Loucy (cell line): ENCODE measurements at regions not wholly inside any gene's neighbourhood (a gene's known extent, or its start where the extent isn't known, plus 50 kb on each side); places are given as distances from the start of the nearest gene placed in this dataset.
A peak's percentile ranks its signal among the peaks of the same experiment; 100 is the strongest.

Experiments used
- H2AFZ ChIP-seq: fragments of 200-600 bp; sonication (generic); 2 replicates; pipeline ENCODE4 v1.6.0; 2016; ENCODE audit warnings: antibody characterized with exemption, mild to moderate bottlenecking, low read length, moderate library complexity
- H3F3A ChIP-seq: fragments of 200-600 bp; 2 replicates; pipeline ENCODE4 v1.6.0; 2016; ENCODE audit warnings: antibody characterized with exemption, low read depth, mild to moderate bottlenecking
- H3K27me3 ChIP-seq: fragments of 200-600 bp; sonication (generic); 2 replicates; pipeline ENCODE4 v1.6.1; 2014; ENCODE audit warnings: low read length, mild to moderate bottlenecking; ENCODE audit not compliant: insufficient read depth, poor library complexity, severe bottlenecking
- H3K36me3 ChIP-seq: fragments of 200-600 bp; sonication (generic); 2 replicates; pipeline ENCODE4 v1.6.1; 2016; ENCODE audit warnings: low read length; ENCODE audit not compliant: insufficient read depth
- H3K4me1 ChIP-seq: fragments of 200-600 bp; sonication (generic); 2 replicates; pipeline ENCODE4 v1.5.1; 2014; ENCODE audit warnings: low read length, mild to moderate bottlenecking; ENCODE audit not compliant: insufficient read depth, poor library complexity, severe bottlenecking
- H3K4me2 ChIP-seq: fragments of 200-600 bp; sonication (generic); 2 replicates; pipeline ENCODE4 v1.6.0; 2014; ENCODE audit warnings: antibody characterized with exemption, low read length, low read depth, mild to moderate bottlenecking; ENCODE audit not compliant: poor library complexity, severe bottlenecking
- H3K4me3 ChIP-seq: fragments of 200-600 bp; sonication (generic); 2 replicates; pipeline ENCODE4 v1.5.1; 2014; ENCODE audit warnings: low read length, mild to moderate bottlenecking, mixed read lengths; ENCODE audit not compliant: poor library complexity, severe bottlenecking
- H3K79me2 ChIP-seq: fragments of 200-600 bp; sonication (generic); 2 replicates; pipeline ENCODE4 v1.6.1; 2014; ENCODE audit warnings: low read length; ENCODE audit not compliant: insufficient read depth
- H3K9ac ChIP-seq: fragments of 200-600 bp; sonication (generic); 2 replicates; pipeline ENCODE4 v1.6.0; 2014; ENCODE audit warnings: mild to moderate bottlenecking, low read depth, low read length, moderate library complexity; ENCODE audit not compliant: poor library complexity, severe bottlenecking
- H3K9me2 ChIP-seq: fragments of 200-600 bp; sonication (generic); replicated peaks from 2 replicates; pipeline ENCODE4 v1.6.1; 2016; ENCODE audit warnings: low read depth, low read length, mixed read lengths
- H3K9me3 ChIP-seq: fragments of 200-600 bp; sonication (generic); 2 replicates; pipeline ENCODE4 v1.6.1; 2014; ENCODE audit warnings: mild to moderate bottlenecking, antibody characterized with exemption, low read length, low read depth; ENCODE audit not compliant: insufficient read depth
- H4K20me1 ChIP-seq: fragments of 200-600 bp; sonication (generic); 2 replicates; pipeline ENCODE4 v1.6.0; 2014; ENCODE audit warnings: antibody characterized with exemption, low read length, mild to moderate bottlenecking; ENCODE audit not compliant: insufficient read depth, poor library complexity, severe bottlenecking
- EZH2phosphoT487 ChIP-seq: fragments of 200-600 bp; IDR thresholded peaks from 2 replicates; pipeline ENCODE4 v1.6.1; 2018; ENCODE audit warnings: antibody characterized with exemption, mild to moderate bottlenecking, moderate library complexity, borderline replicate concordance
- TF ChIP-seq, protein P1 (sequence below): fragments of 200-600 bp; sonication (generic); conservative IDR thresholded peaks from 2 replicates; pipeline ENCODE4 v1.5.1; 2014; ENCODE audit warnings: mild to moderate bottlenecking, antibody characterized with exemption, low read length

- Histone ChIP-seq H3K9ac (no peak overlapping the region), H3K27me3 (no peaks in the 10 kb centered on the region), H4K20me1 (no peaks in the 10 kb centered on the region), H3K4me2 (no peak overlapping the region), H3F3A (no peaks in the 10 kb centered on the region), H3K4me1 (no peaks in the 10 kb centered on the region), H3K79me2 (no peaks in the 10 kb centered on the region), H3K9me2 (no peaks in the 10 kb centered on the region), H2AFZ (no peak overlapping the region), H3K36me3 (no peaks in the 10 kb centered on the region), H3K9me3 (no peaks in the 10 kb centered on the region), H3K4me3 (no peak overlapping the region)
- no peak for TF ChIP-seq EZH2phosphoT487
- TF ChIP-seq, protein P1, sequence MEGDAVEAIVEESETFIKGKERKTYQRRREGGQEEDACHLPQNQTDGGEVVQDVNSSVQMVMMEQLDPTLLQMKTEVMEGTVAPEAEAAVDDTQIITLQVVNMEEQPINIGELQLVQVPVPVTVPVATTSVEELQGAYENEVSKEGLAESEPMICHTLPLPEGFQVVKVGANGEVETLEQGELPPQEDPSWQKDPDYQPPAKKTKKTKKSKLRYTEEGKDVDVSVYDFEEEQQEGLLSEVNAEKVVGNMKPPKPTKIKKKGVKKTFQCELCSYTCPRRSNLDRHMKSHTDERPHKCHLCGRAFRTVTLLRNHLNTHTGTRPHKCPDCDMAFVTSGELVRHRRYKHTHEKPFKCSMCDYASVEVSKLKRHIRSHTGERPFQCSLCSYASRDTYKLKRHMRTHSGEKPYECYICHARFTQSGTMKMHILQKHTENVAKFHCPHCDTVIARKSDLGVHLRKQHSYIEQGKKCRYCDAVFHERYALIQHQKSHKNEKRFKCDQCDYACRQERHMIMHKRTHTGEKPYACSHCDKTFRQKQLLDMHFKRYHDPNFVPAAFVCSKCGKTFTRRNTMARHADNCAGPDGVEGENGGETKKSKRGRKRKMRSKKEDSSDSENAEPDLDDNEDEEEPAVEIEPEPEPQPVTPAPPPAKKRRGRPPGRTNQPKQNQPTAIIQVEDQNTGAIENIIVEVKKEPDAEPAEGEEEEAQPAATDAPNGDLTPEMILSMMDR = no peak
Measured at GRCh38 chr3:9308298-9308990, 54.4 kb upstream of the THUMPD3 start.

DNA sequence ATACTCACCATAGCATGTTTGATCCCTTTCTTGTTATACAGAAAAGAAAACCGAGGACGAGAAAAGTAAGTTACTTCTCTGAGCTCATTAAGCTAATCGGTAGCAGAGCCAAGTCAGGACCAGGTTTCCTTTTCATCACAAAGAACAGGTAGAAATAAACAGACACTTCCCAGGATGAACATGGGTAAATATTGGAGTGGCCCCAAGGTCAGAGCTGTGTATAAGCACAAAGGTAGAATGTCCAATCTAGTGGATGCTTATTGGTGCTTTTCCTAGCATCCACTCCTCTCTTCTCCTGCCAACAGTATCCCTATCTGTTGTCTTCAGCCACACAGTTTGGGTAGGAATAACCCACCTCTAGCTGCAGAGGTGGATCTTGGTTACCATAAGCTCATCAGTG is 52.8 kb upstream of the THUMPD3 start:
- Histone ChIP-seq H4K20me1 (no peaks in the 10 kb centered on the region), H3K9ac (no peak overlapping the region), H3K36me3 (no peaks in the 10 kb centered on the region), H3K9me3 (no peaks in the 10 kb centered on the region), H3K4me1 (no peaks in the 10 kb centered on the region), H3K79me2 (no peaks in the 10 kb centered on the region), H3K4me3 (no peak overlapping the region), H3K9me2 (no peaks in the 10 kb centered on the region), H3F3A (no peaks in the 10 kb centered on the region), H2AFZ (no peak overlapping the region), H3K27me3 (no peaks in the 10 kb centered on the region), H3K4me2 (no peak overlapping the region)
- TF ChIP-seq EZH2phosphoT487 = no peak
- TF ChIP-seq, protein P1 = no peak

- H3K9ac ChIP-seq = no peak overlapping the region
- H3K27me3 ChIP-seq = no peaks in the 10 kb centered on the region
- no peak overlapping the region for H3K4me3 ChIP-seq
- TF ChIP-seq EZH2phosphoT487 = no peak
- TF ChIP-seq, protein P1 = no peak
- peak overlapping the region; percentile 0 for H3K4me2 ChIP-seq
- H3K79me2 ChIP-seq = no peaks in the 10 kb centered on the region
- no peaks in the 10 kb centered on the region for H3F3A ChIP-seq
- no peaks in the 10 kb centered on the region for H3K36me3 ChIP-seq
- no peaks in the 10 kb centered on the region for H3K9me3 ChIP-seq
- H3K9me2 ChIP-seq = no peaks in the 10 kb centered on the region
- H2AFZ ChIP-seq = no peak overlapping the region
- no peaks in the 10 kb centered on the region for H4K20me1 ChIP-seq
- H3K4me1 ChIP-seq = no peaks in the 10 kb centered on the region
Measured at GRCh38 chr3:9311228-9311627, 51.6 kb upstream of the THUMPD3 start.
